CD14-positive monocyte (primary cell): ENCODE measurements at regions not wholly inside any gene's neighbourhood (a gene's known extent, or its start where the extent isn't known, plus 50 kb on each side); places are given as distances from the start of the nearest gene placed in this dataset.

ENCODE experiments used
- DNase-seq, 3 donors: peaks; one replicate each; pipeline ENCODE4 v3.0.0-alpha.2; 2011 to 2022
- H2AFZ ChIP-seq: 2 replicates; pipeline ENCODE4 v1.6.0; 2012; ENCODE audit warnings: mild to moderate bottlenecking, low read depth, low read length, inconsistent platforms; ENCODE audit not compliant: insufficient read depth, poor library complexity, severe bottlenecking
- H3K27ac ChIP-seq, 2 donors: 1 replicate in 1 of 2; 2 replicates in 1 of 2; pipeline ENCODE4 v1.5.1; 2012 to 2013; ENCODE audit warnings: low read length in 2 of 2, control low read depth in 1 of 2, inconsistent platforms in 1 of 2, low read depth in 1 of 2, mild to moderate bottlenecking in 1 of 2
- H3K27me3 ChIP-seq, 2 donors: one replicate each; pipeline versions ENCODE4 v1.6.0 to v1.6.1; 2011 to 2013; ENCODE audit warnings: low read length in 2 of 2; ENCODE audit not compliant: control insufficient read depth in 2 of 2, insufficient read depth in 2 of 2
- H3K36me3 ChIP-seq, 2 donors: replicated peaks in 1 of 2; 1 replicate in 1 of 2; 2 replicates in 1 of 2; pipeline versions ENCODE4 v1.5.1 to v1.6.1; 2012 to 2013; ENCODE audit warnings: low read length in 2 of 2, control low read depth in 1 of 2, inconsistent platforms in 1 of 2, mild to moderate bottlenecking in 1 of 2; ENCODE audit not compliant: insufficient read depth in 2 of 2, control insufficient read depth in 1 of 2
- H3K4me1 ChIP-seq, 2 donors: 1 replicate in 1 of 2; 2 replicates in 1 of 2; pipeline versions ENCODE4 v1.5.1 to v1.6.1; 2012 to 2013; ENCODE audit warnings: low read length in 2 of 2, control low read depth in 1 of 2, inconsistent platforms in 1 of 2, mild to moderate bottlenecking in 1 of 2, moderate library complexity in 1 of 2; ENCODE audit not compliant: insufficient read depth in 2 of 2, control insufficient read depth in 1 of 2
- H3K4me2 ChIP-seq: replicated peaks from 2 replicates; pipeline ENCODE3; 2012; ENCODE audit warnings: low read length, moderate library complexity, mild to moderate bottlenecking; ENCODE audit not compliant: poor library complexity, severe bottlenecking; ENCODE audit errors: extremely low read depth
- H3K4me3 ChIP-seq, 3 experiments: fragments of 200-600 bp in 1 of 3; sonication (generic) in 1 of 3; replicated peaks in 1 of 3; 1 replicate in 2 of 3; 2 replicates in 1 of 3; pipeline ENCODE4 v1.5.1; 2011 to 2013; ENCODE audit warnings: low read length in 3 of 3, mild to moderate bottlenecking in 3 of 3, control low read depth in 2 of 3, low read depth in 2 of 3, inconsistent platforms in 1 of 3, moderate library complexity in 1 of 3
- H3K79me2 ChIP-seq: 2 replicates; pipeline ENCODE4 v1.6.0; 2012; ENCODE audit warnings: mild to moderate bottlenecking, control low read depth, inconsistent platforms, low read length, moderate library complexity; ENCODE audit not compliant: insufficient read depth
- H3K9ac ChIP-seq: 2 replicates; pipeline ENCODE4 v1.6.0; 2017; ENCODE audit warnings: low read length, mild to moderate bottlenecking; ENCODE audit not compliant: insufficient read depth, poor library complexity, severe bottlenecking
- H3K9me3 ChIP-seq, 2 donors: replicated peaks in 1 of 2; 1 replicate in 1 of 2; 2 replicates in 1 of 2; pipeline versions ENCODE4 v1.5.1 to v1.6.1; 2012 to 2013; ENCODE audit warnings: low read length in 2 of 2, control low read depth in 1 of 2; ENCODE audit not compliant: control insufficient read depth in 1 of 2, insufficient read depth in 1 of 2
- H4K20me1 ChIP-seq: 2 replicates; pipeline ENCODE4 v1.6.0; 2012; ENCODE audit warnings: mild to moderate bottlenecking, low read length, control low read depth, moderate library complexity; ENCODE audit not compliant: insufficient read depth
- H3K27ac Mint-ChIP-seq, 7 donors: one replicate each; pipeline ENCODE4 v1.8.0; 2020; ENCODE audit warnings: mild to moderate bottlenecking in 7 of 7, mixed read lengths in 7 of 7, moderate library complexity in 6 of 7, inconsistent platforms in 2 of 7
- H3K27me3 Mint-ChIP-seq, 3 donors: one replicate each; pipeline ENCODE4 v1.8.0; 2021 to 2022; ENCODE audit warnings: low read depth in 3 of 3, mild to moderate bottlenecking in 3 of 3, mixed read lengths in 3 of 3, moderate library complexity in 3 of 3, inconsistent platforms in 1 of 3
- H3K36me3 Mint-ChIP-seq, 2 donors: one replicate each; pipeline ENCODE4 v1.8.0; 2020; ENCODE audit warnings: mixed read lengths in 2 of 2, inconsistent platforms in 1 of 2, mild to moderate bottlenecking in 1 of 2
- H3K4me1 Mint-ChIP-seq: one replicate; pipeline ENCODE4 v1.8.0; 2020; ENCODE audit warnings: mild to moderate bottlenecking, mixed read lengths
- H3K4me3 Mint-ChIP-seq, 2 donors: one replicate each; pipeline ENCODE4 v1.8.0; 2020; ENCODE audit warnings: mild to moderate bottlenecking in 2 of 2, mixed read lengths in 2 of 2, moderate library complexity in 1 of 2
- H3K9me3 Mint-ChIP-seq, 7 donors: one replicate each; pipeline ENCODE4 v1.8.0; 2020 to 2022; ENCODE audit warnings: mixed read lengths in 7 of 7, mild to moderate bottlenecking in 6 of 7, moderate library complexity in 6 of 7, inconsistent platforms in 2 of 7
- CTCF ChIP-seq: fragments of 200-600 bp; IDR thresholded peaks from one replicate; pipeline ENCODE4 v1.8.0; 2022; ENCODE audit warnings: antibody characterized with exemption, mild to moderate bottlenecking
- WGBS: methylation state at CpG from one replicate; pipeline ENCODE4 v1.1.5; 2013; ENCODE audit warnings: missing lambda C conversion rate; ENCODE audit not compliant: insufficient coverage; 5-methylcytosine and 5-hydroxymethylcytosine counted together
- intact Hi-C, 2 donors: fragments of 100-400 bp; cut with micrococcal nuclease; formaldehyde crosslinking; loops; one replicate each; pipeline versions ENCODE4 v1.15.0 to v1.15.1; 2023

- no peaks in the 10 kb centered on the region for H4K20me1 ChIP-seq
- H3K9me3 ChIP-seq, result peaks cover 12 to 18% of the 10 kb centered on the region in 2 donors
- Mint-ChIP-seq H3K4me3 (no peak overlapping the region), H3K36me3 (no peaks in the 10 kb centered on the region), H3K27ac (no peak overlapping the region), H3K27me3 (peaks cover 0 to 2% (median 0%) of the 10 kb centered on the region in 3 donors), H3K4me1 (no peaks in the 10 kb centered on the region), H3K9me3 (peaks cover 10 to 23% (median 13%) of the 10 kb centered on the region in 7 donors)
- TF ChIP-seq CTCF, result no peak
- no peaks in the 10 kb centered on the region for H3K4me1 ChIP-seq
- 100% methylated on average over 1 of the region's 4 CpGs for WGBS
- no peaks in the 10 kb centered on the region for H3K27me3 ChIP-seq
- no peaks in the 10 kb centered on the region for H3K79me2 ChIP-seq
- H3K9ac ChIP-seq, result no peak overlapping the region
- intact Hi-C loops, result no loop called here
- no peak overlapping the region for H2AFZ ChIP-seq
- H3K27ac ChIP-seq, result no peak overlapping the region
- H3K4me3 ChIP-seq, result no peak overlapping the region
- H3K36me3 ChIP-seq, result no peaks in the 10 kb centered on the region
- H3K4me2 ChIP-seq, result no peak overlapping the region
- no peak for DNase-seq
Measured at GRCh38 chr12:102659200-102659911, 179.0 kb upstream of the IGF1 start.

GRCh38 chr12:102653406-102653805, 173.0 kb upstream of the IGF1 start:
- Mint-ChIP-seq H3K4me3 (no peak overlapping the region), H3K9me3 (peaks cover 6 to 10% (median 9%) of the 10 kb centered on the region in 7 donors), H3K27me3 (peaks cover 0 to 3% (median 0%) of the 10 kb centered on the region in 3 donors), H3K27ac (no peak overlapping the region), H3K36me3 (no peaks in the 10 kb centered on the region), H3K4me1 (no peaks in the 10 kb centered on the region)
- no peak overlapping the region for H3K27ac ChIP-seq
- no peak for DNase-seq
- no peak overlapping the region for H3K9ac ChIP-seq
- H3K4me2 ChIP-seq, result no peak overlapping the region
- TF ChIP-seq CTCF, result no peak
- intact Hi-C loops, result no loop called here
- WGBS, result no CpG with 5 or more reads among the region's 2 CpGs
- H4K20me1 ChIP-seq, result no peaks in the 10 kb centered on the region
- no peaks in the 10 kb centered on the region for H3K79me2 ChIP-seq
- H2AFZ ChIP-seq, result no peak overlapping the region
- H3K4me3 ChIP-seq, result no peak overlapping the region
- peaks cover 12 to 18% of the 10 kb centered on the region in 2 donors for H3K9me3 ChIP-seq
- H3K36me3 ChIP-seq, result no peaks in the 10 kb centered on the region
- no peaks in the 10 kb centered on the region for H3K4me1 ChIP-seq
- H3K27me3 ChIP-seq, result no peaks in the 10 kb centered on the region
